CD4-positive, CD25-positive, alpha-beta regulatory T cell (primary cell): ENCODE measurements at regions not wholly inside any gene's neighbourhood (a gene's known extent, or its start where the extent isn't known, plus 50 kb on each side); places are given as distances from the start of the nearest gene placed in this dataset.

Experiments
- ATAC-seq, 2 donors: fragments of 150-1000 bp; cut with Tn5 transposase; one replicate each; pipeline ENCODE4 v1.10.0; 2021; ENCODE audit warnings: low read depth in 2 of 2, moderate number of reproducible peaks in 2 of 2, moderate library complexity in 1 of 2
- DNase-seq, 3 donors: peaks; one replicate each; pipeline versions ENCODE4 v3.0.0 to v3.0.0-alpha.2; 2012 to 2022; ENCODE audit warnings: mixed read lengths in 1 of 3
- H3K27ac ChIP-seq: one replicate; pipeline ENCODE4 v1.7.0; 2013; ENCODE audit warnings: mild to moderate bottlenecking, low read length; ENCODE audit not compliant: insufficient read depth, poor library complexity, severe bottlenecking
- H3K27me3 ChIP-seq: one replicate; pipeline ENCODE4 v1.7.0; 2013; ENCODE audit warnings: low read length; ENCODE audit not compliant: control insufficient read depth, insufficient read depth
- H3K36me3 ChIP-seq: one replicate; pipeline ENCODE4 v1.7.0; 2013; ENCODE audit warnings: mild to moderate bottlenecking, low read length, moderate library complexity; ENCODE audit not compliant: control insufficient read depth, insufficient read depth
- H3K4me1 ChIP-seq: 2 replicates; pipeline ENCODE4 v1.7.0; 2013; ENCODE audit warnings: mild to moderate bottlenecking, low read length; ENCODE audit not compliant: insufficient read depth, control insufficient read depth, poor library complexity, severe bottlenecking
- H3K4me3 ChIP-seq: one replicate; pipeline ENCODE4 v1.7.0; 2013; ENCODE audit warnings: low read depth, mild to moderate bottlenecking, low read length, moderate library complexity
- H3K9me3 ChIP-seq, 2 experiments: 1 replicate in 1 of 2; 2 replicates in 1 of 2; pipeline ENCODE4 v1.7.0; 2013; ENCODE audit warnings: low read length in 2 of 2, mild to moderate bottlenecking in 1 of 2, moderate library complexity in 1 of 2; ENCODE audit not compliant: control insufficient read depth in 2 of 2
- H3K27ac Mint-ChIP-seq, 3 donors: one replicate each; pipeline ENCODE4 v1.8.0; 2020 to 2022; ENCODE audit warnings: mild to moderate bottlenecking in 3 of 3, mixed read lengths in 3 of 3, moderate library complexity in 2 of 3
- H3K27me3 Mint-ChIP-seq: one replicate; pipeline ENCODE4 v1.8.0; 2022; ENCODE audit warnings: mild to moderate bottlenecking, mixed read lengths
- H3K36me3 Mint-ChIP-seq: one replicate; pipeline ENCODE4 v1.8.0; 2020; ENCODE audit warnings: mixed read lengths
- H3K4me1 Mint-ChIP-seq, 4 donors: one replicate each; pipeline ENCODE4 v1.8.0; 2020 to 2022; ENCODE audit warnings: mixed read lengths in 4 of 4, mild to moderate bottlenecking in 1 of 4
- H3K4me3 Mint-ChIP-seq, 4 donors: one replicate each; pipeline ENCODE4 v1.8.0; 2020 to 2022; ENCODE audit warnings: mild to moderate bottlenecking in 4 of 4, mixed read lengths in 4 of 4, moderate library complexity in 3 of 4
- H3K9me3 Mint-ChIP-seq, 7 donors: one replicate each; pipeline ENCODE4 v1.8.0; 2020 to 2022; ENCODE audit warnings: mixed read lengths in 7 of 7, mild to moderate bottlenecking in 3 of 7, moderate library complexity in 2 of 7

GRCh38 chr9:21550392-21550791 is 68.3 kb upstream of the IFNE start:
- H3K4me3 ChIP-seq, result no peak overlapping the region
- Mint-ChIP-seq H3K4me1 (no peaks in the 10 kb centered on the region), H3K4me3 (no peak overlapping the region), H3K27ac (no peak overlapping the region), H3K27me3 (peaks cover 34% of the 10 kb centered on the region), H3K9me3 (no peaks in the 10 kb centered on the region), H3K36me3 (no peaks in the 10 kb centered on the region)
- H3K4me1 ChIP-seq, result no peaks in the 10 kb centered on the region
- ATAC-seq (no peak), DNase-seq (no peak)
- no peaks in the 10 kb centered on the region for H3K9me3 ChIP-seq
- peaks cover 20% of the 10 kb centered on the region for H3K27me3 ChIP-seq
- no peaks in the 10 kb centered on the region for H3K36me3 ChIP-seq
- H3K27ac ChIP-seq, result no peak overlapping the region

DNA sequence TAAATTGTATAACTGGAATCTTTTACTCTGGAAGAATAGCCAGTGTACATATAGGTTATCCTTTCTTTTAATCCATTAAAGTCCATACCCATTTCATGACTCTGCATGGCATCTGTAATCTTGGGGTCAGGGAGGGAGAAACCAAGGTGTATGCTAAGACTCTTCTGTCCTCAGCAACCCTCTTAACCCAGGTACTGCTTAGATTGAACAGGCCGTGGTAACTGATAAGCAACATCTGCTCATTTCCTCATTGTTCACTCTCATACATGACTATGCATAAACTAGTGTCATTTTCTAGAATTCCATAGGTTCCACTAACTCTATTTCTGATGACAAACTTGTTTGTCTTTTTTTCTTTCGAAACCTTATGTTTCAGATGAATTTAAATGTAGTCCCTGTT is 69.3 kb upstream of the IFNE start:
- no peak overlapping the region for H3K27ac Mint-ChIP-seq
- H3K9me3 Mint-ChIP-seq, result no peaks in the 10 kb centered on the region
- peaks cover 41% of the 10 kb centered on the region for H3K27me3 Mint-ChIP-seq

GRCh38 chr9:21552244-21553170 is 70.4 kb upstream of the IFNE start:
- H3K4me1 ChIP-seq, result no peaks in the 10 kb centered on the region
- H3K4me3 Mint-ChIP-seq, result no peak overlapping the region
- H3K4me1 Mint-ChIP-seq, result no peaks in the 10 kb centered on the region
- peaks cover 31% of the 10 kb centered on the region for H3K27me3 ChIP-seq
- H3K9me3 Mint-ChIP-seq, result no peaks in the 10 kb centered on the region
- no peak overlapping the region for H3K27ac ChIP-seq
- H3K36me3 Mint-ChIP-seq, result no peaks in the 10 kb centered on the region
- H3K4me3 ChIP-seq, result no peak overlapping the region
- peaks cover 52% of the 10 kb centered on the region for H3K27me3 Mint-ChIP-seq
- H3K36me3 ChIP-seq, result no peaks in the 10 kb centered on the region
- no peak overlapping the region for H3K27ac Mint-ChIP-seq
- no peaks in the 10 kb centered on the region for H3K9me3 ChIP-seq
- no peak for ATAC-seq
- DNase-seq, result no peak

More for the DNA sequence above, 69.3 kb upstream of the IFNE start:
- no peak for DNase-seq
- H3K27me3 ChIP-seq, result peaks cover 20% of the 10 kb centered on the region
- H3K27ac ChIP-seq, result no peak overlapping the region
- no peak for ATAC-seq
- no peak overlapping the region for H3K4me3 Mint-ChIP-seq
- H3K4me1 Mint-ChIP-seq, result no peaks in the 10 kb centered on the region
- no peaks in the 10 kb centered on the region for H3K4me1 ChIP-seq
- no peaks in the 10 kb centered on the region for H3K36me3 Mint-ChIP-seq
- H3K36me3 ChIP-seq, result no peaks in the 10 kb centered on the region
- no peaks in the 10 kb centered on the region for H3K9me3 ChIP-seq
- no peak overlapping the region for H3K4me3 ChIP-seq

GRCh38 chr9:21553441-21553840 is 71.3 kb upstream of the IFNE start:
- H3K4me3 ChIP-seq, result no peak overlapping the region
- ATAC-seq, result no peak
- no peak overlapping the region for H3K27ac Mint-ChIP-seq
- peaks cover 0 to 3% (median 1%) of the 10 kb centered on the region in 4 donors for H3K4me1 Mint-ChIP-seq
- peaks cover 0 to 2% (median 0%) of the 10 kb centered on the region in 7 donors for H3K9me3 Mint-ChIP-seq
- H3K4me3 Mint-ChIP-seq, result no peak overlapping the region
- H3K36me3 ChIP-seq, result no peaks in the 10 kb centered on the region
- no peak overlapping the region for H3K27ac ChIP-seq
- DNase-seq, result no peak
- H3K27me3 Mint-ChIP-seq, result peaks cover 56% of the 10 kb centered on the region
- peaks cover 39% of the 10 kb centered on the region for H3K27me3 ChIP-seq
- peaks cover 1% of the 10 kb centered on the region for H3K4me1 ChIP-seq
- no peaks in the 10 kb centered on the region for H3K36me3 Mint-ChIP-seq
- H3K9me3 ChIP-seq, result no peaks in the 10 kb centered on the region

- H3K4me1 Mint-ChIP-seq, result peaks cover 0 to 9% (median 8%) of the 10 kb centered on the region in 4 donors
- no peak overlapping the region for H3K27ac Mint-ChIP-seq
- Histone ChIP-seq H3K27me3 (peaks cover 44% of the 10 kb centered on the region), H3K9me3 (no peaks in the 10 kb centered on the region), H3K36me3 (no peaks in the 10 kb centered on the region), H3K27ac (no peak overlapping the region), H3K4me1 (peaks cover 12% of the 10 kb centered on the region), H3K4me3 (no peak overlapping the region)
- H3K4me3 Mint-ChIP-seq, result no peak overlapping the region
- H3K36me3 Mint-ChIP-seq, result no peaks in the 10 kb centered on the region
- H3K27me3 Mint-ChIP-seq, result peaks cover 64% of the 10 kb centered on the region
- H3K9me3 Mint-ChIP-seq, result peaks cover 0 to 3% (median 0%) of the 10 kb centered on the region in 7 donors
- DNase-seq (no peak), ATAC-seq (no peak)
These were observed 72.7 kb upstream of the IFNE start for GRCh38 chr9:21554813-21555212.

- Mint-ChIP-seq H3K27ac (no peak overlapping the region), H3K4me3 (no peak overlapping the region), H3K27me3 (peaks cover 70% of the 10 kb centered on the region), H3K9me3 (peaks cover 0 to 3% (median 0%) of the 10 kb centered on the region in 7 donors), H3K36me3 (no peaks in the 10 kb centered on the region), H3K4me1 (peaks cover 0 to 14% (median 8%) of the 10 kb centered on the region in 4 donors)
- Histone ChIP-seq H3K27me3 (peaks cover 52% of the 10 kb centered on the region), H3K9me3 (no peaks in the 10 kb centered on the region), H3K36me3 (no peaks in the 10 kb centered on the region), H3K27ac (no peak overlapping the region), H3K4me1 (peaks cover 15% of the 10 kb centered on the region), H3K4me3 (no peak overlapping the region)
- no peak for DNase-seq
- ATAC-seq, result no peak
These were observed 73.8 kb upstream of the IFNE start for GRCh38 chr9:21555911-21556310.

- peaks cover 0 to 3% (median 0%) of the 10 kb centered on the region in 7 donors for H3K9me3 Mint-ChIP-seq
- Histone ChIP-seq H3K4me3 (no peak overlapping the region), H3K36me3 (no peaks in the 10 kb centered on the region), H3K27ac (no peak overlapping the region), H3K9me3 (no peaks in the 10 kb centered on the region), H3K27me3 (peaks cover 57% of the 10 kb centered on the region), H3K4me1 (peaks cover 15% of the 10 kb centered on the region)
- H3K27ac Mint-ChIP-seq, result no peak overlapping the region
- H3K4me1 Mint-ChIP-seq, result peaks cover 0 to 14% (median 8%) of the 10 kb centered on the region in 4 donors
- no peak for ATAC-seq
- H3K27me3 Mint-ChIP-seq, result peaks cover 65% of the 10 kb centered on the region
- no peak overlapping the region for H3K4me3 Mint-ChIP-seq
- DNase-seq, result no peak
- no peaks in the 10 kb centered on the region for H3K36me3 Mint-ChIP-seq
These were observed 74.7 kb upstream of the IFNE start for GRCh38 chr9:21556581-21557427.
